IPS-NIHi7 (cell line): ENCODE measurements at regions not wholly inside any gene's neighbourhood (a gene's known extent, or its start where the extent isn't known, plus 50 kb on each side); places are given as distances from the start of the nearest gene placed in this dataset.

Source experiments
- DNase-seq: peaks from one replicate; pipeline ENCODE4 v3.0.0; 2012; ENCODE audit warnings: mixed read lengths; ENCODE audit errors: extremely low spot score

GRCh38 chr22:47251911-47252310, 489.5 kb downstream of the TBC1D22A start:
- no peak for DNase-seq

- no peak for DNase-seq
Measured at GRCh38 chr22:47250995-47251765, 488.7 kb downstream of the TBC1D22A start.

GRCh38 chr22:47249370-47249928, 487.0 kb downstream of the TBC1D22A start:
- no peak for DNase-seq

- no peak for DNase-seq
Measured at GRCh38 chr22:47248925-47249324, 486.5 kb downstream of the TBC1D22A start.

GRCh38 chr22:47247579-47248240, 485.3 kb downstream of the TBC1D22A start:
- no peak for DNase-seq

- DNase-seq = no peak
Measured at GRCh38 chr22:47245786-47246185, 483.3 kb downstream of the TBC1D22A start.

GRCh38 chr22:47245286-47245685, 482.8 kb downstream of the TBC1D22A start:
- no peak for DNase-seq

- no peak for DNase-seq
Measured at GRCh38 chr22:47240116-47240515, 477.7 kb downstream of the TBC1D22A start.

GRCh38 chr22:47239474-47239860, 477.0 kb downstream of the TBC1D22A start:
- DNase-seq = no peak

GRCh38 chr22:47238690-47239473, 476.4 kb downstream of the TBC1D22A start:
- DNase-seq = no peak

GRCh38 chr22:47237890-47238480, 475.5 kb downstream of the TBC1D22A start:
- DNase-seq = no peak

- DNase-seq = no peak
Measured at GRCh38 chr22:47236718-47237117, 474.3 kb downstream of the TBC1D22A start.

- DNase-seq = no peak
Measured at GRCh38 chr22:47236161-47236560, 473.7 kb downstream of the TBC1D22A start.

GRCh38 chr22:47233316-47234243, 471.1 kb downstream of the TBC1D22A start:
- no peak for DNase-seq

GRCh38 chr22:47232753-47233152, 470.3 kb downstream of the TBC1D22A start:
- DNase-seq = no peak

- DNase-seq = no peak
Measured at GRCh38 chr22:47232197-47232596, 469.7 kb downstream of the TBC1D22A start.

GRCh38 chr22:47231759-47232158, 469.3 kb downstream of the TBC1D22A start:
- DNase-seq = no peak

GRCh38 chr22:47230741-47231140, 468.3 kb downstream of the TBC1D22A start:
- no peak for DNase-seq

- no peak for DNase-seq
Measured at GRCh38 chr22:47230251-47230650, 467.8 kb downstream of the TBC1D22A start.

- DNase-seq = no peak
Measured at GRCh38 chr22:47228767-47229166, 466.3 kb downstream of the TBC1D22A start.
